CD14-positive monocyte (primary cell): ENCODE measurements at regions not wholly inside any gene's neighbourhood (a gene's known extent, or its start where the extent isn't known, plus 50 kb on each side); places are given as distances from the start of the nearest gene placed in this dataset.

Experiments
- DNase-seq, 3 donors: peaks; one replicate each; pipeline ENCODE4 v3.0.0-alpha.2; 2011 to 2022
- H2AFZ ChIP-seq: 2 replicates; pipeline ENCODE4 v1.6.0; 2012; ENCODE audit warnings: mild to moderate bottlenecking, low read depth, low read length, inconsistent platforms; ENCODE audit not compliant: insufficient read depth, poor library complexity, severe bottlenecking
- H3K27ac ChIP-seq, 2 donors: 1 replicate in 1 of 2; 2 replicates in 1 of 2; pipeline ENCODE4 v1.5.1; 2012 to 2013; ENCODE audit warnings: low read length in 2 of 2, control low read depth in 1 of 2, inconsistent platforms in 1 of 2, low read depth in 1 of 2, mild to moderate bottlenecking in 1 of 2
- H3K27me3 ChIP-seq, 2 donors: one replicate each; pipeline versions ENCODE4 v1.6.0 to v1.6.1; 2011 to 2013; ENCODE audit warnings: low read length in 2 of 2; ENCODE audit not compliant: control insufficient read depth in 2 of 2, insufficient read depth in 2 of 2
- H3K36me3 ChIP-seq, 2 donors: replicated peaks in 1 of 2; 1 replicate in 1 of 2; 2 replicates in 1 of 2; pipeline versions ENCODE4 v1.5.1 to v1.6.1; 2012 to 2013; ENCODE audit warnings: low read length in 2 of 2, control low read depth in 1 of 2, inconsistent platforms in 1 of 2, mild to moderate bottlenecking in 1 of 2; ENCODE audit not compliant: insufficient read depth in 2 of 2, control insufficient read depth in 1 of 2
- H3K4me1 ChIP-seq, 2 donors: 1 replicate in 1 of 2; 2 replicates in 1 of 2; pipeline versions ENCODE4 v1.5.1 to v1.6.1; 2012 to 2013; ENCODE audit warnings: low read length in 2 of 2, control low read depth in 1 of 2, inconsistent platforms in 1 of 2, mild to moderate bottlenecking in 1 of 2, moderate library complexity in 1 of 2; ENCODE audit not compliant: insufficient read depth in 2 of 2, control insufficient read depth in 1 of 2
- H3K4me2 ChIP-seq: replicated peaks from 2 replicates; pipeline ENCODE3; 2012; ENCODE audit warnings: low read length, moderate library complexity, mild to moderate bottlenecking; ENCODE audit not compliant: poor library complexity, severe bottlenecking; ENCODE audit errors: extremely low read depth
- H3K4me3 ChIP-seq, 3 experiments: fragments of 200-600 bp in 1 of 3; sonication (generic) in 1 of 3; replicated peaks in 1 of 3; 1 replicate in 2 of 3; 2 replicates in 1 of 3; pipeline ENCODE4 v1.5.1; 2011 to 2013; ENCODE audit warnings: low read length in 3 of 3, mild to moderate bottlenecking in 3 of 3, control low read depth in 2 of 3, low read depth in 2 of 3, inconsistent platforms in 1 of 3, moderate library complexity in 1 of 3
- H3K79me2 ChIP-seq: 2 replicates; pipeline ENCODE4 v1.6.0; 2012; ENCODE audit warnings: mild to moderate bottlenecking, control low read depth, inconsistent platforms, low read length, moderate library complexity; ENCODE audit not compliant: insufficient read depth
- H3K9ac ChIP-seq: 2 replicates; pipeline ENCODE4 v1.6.0; 2017; ENCODE audit warnings: low read length, mild to moderate bottlenecking; ENCODE audit not compliant: insufficient read depth, poor library complexity, severe bottlenecking
- H3K9me3 ChIP-seq, 2 donors: replicated peaks in 1 of 2; 1 replicate in 1 of 2; 2 replicates in 1 of 2; pipeline versions ENCODE4 v1.5.1 to v1.6.1; 2012 to 2013; ENCODE audit warnings: low read length in 2 of 2, control low read depth in 1 of 2; ENCODE audit not compliant: control insufficient read depth in 1 of 2, insufficient read depth in 1 of 2
- H4K20me1 ChIP-seq: 2 replicates; pipeline ENCODE4 v1.6.0; 2012; ENCODE audit warnings: mild to moderate bottlenecking, low read length, control low read depth, moderate library complexity; ENCODE audit not compliant: insufficient read depth
- H3K27ac Mint-ChIP-seq, 7 donors: one replicate each; pipeline ENCODE4 v1.8.0; 2020; ENCODE audit warnings: mild to moderate bottlenecking in 7 of 7, mixed read lengths in 7 of 7, moderate library complexity in 6 of 7, inconsistent platforms in 2 of 7
- H3K27me3 Mint-ChIP-seq, 3 donors: one replicate each; pipeline ENCODE4 v1.8.0; 2021 to 2022; ENCODE audit warnings: low read depth in 3 of 3, mild to moderate bottlenecking in 3 of 3, mixed read lengths in 3 of 3, moderate library complexity in 3 of 3, inconsistent platforms in 1 of 3
- H3K36me3 Mint-ChIP-seq, 2 donors: one replicate each; pipeline ENCODE4 v1.8.0; 2020; ENCODE audit warnings: mixed read lengths in 2 of 2, inconsistent platforms in 1 of 2, mild to moderate bottlenecking in 1 of 2
- H3K4me1 Mint-ChIP-seq: one replicate; pipeline ENCODE4 v1.8.0; 2020; ENCODE audit warnings: mild to moderate bottlenecking, mixed read lengths
- H3K4me3 Mint-ChIP-seq, 2 donors: one replicate each; pipeline ENCODE4 v1.8.0; 2020; ENCODE audit warnings: mild to moderate bottlenecking in 2 of 2, mixed read lengths in 2 of 2, moderate library complexity in 1 of 2
- H3K9me3 Mint-ChIP-seq, 7 donors: one replicate each; pipeline ENCODE4 v1.8.0; 2020 to 2022; ENCODE audit warnings: mixed read lengths in 7 of 7, mild to moderate bottlenecking in 6 of 7, moderate library complexity in 6 of 7, inconsistent platforms in 2 of 7
- WGBS: methylation state at CpG from one replicate; pipeline ENCODE4 v1.1.5; 2013; ENCODE audit warnings: missing lambda C conversion rate; ENCODE audit not compliant: insufficient coverage; 5-methylcytosine and 5-hydroxymethylcytosine counted together
- intact Hi-C, 2 donors: fragments of 100-400 bp; cut with micrococcal nuclease; formaldehyde crosslinking; loops; one replicate each; pipeline versions ENCODE4 v1.15.0 to v1.15.1; 2023
- TF ChIP-seq, protein P1 (sequence below): fragments of 200-600 bp; IDR thresholded peaks from one replicate; pipeline ENCODE4 v1.8.0; 2022; ENCODE audit warnings: antibody characterized with exemption, mild to moderate bottlenecking

DNA sequence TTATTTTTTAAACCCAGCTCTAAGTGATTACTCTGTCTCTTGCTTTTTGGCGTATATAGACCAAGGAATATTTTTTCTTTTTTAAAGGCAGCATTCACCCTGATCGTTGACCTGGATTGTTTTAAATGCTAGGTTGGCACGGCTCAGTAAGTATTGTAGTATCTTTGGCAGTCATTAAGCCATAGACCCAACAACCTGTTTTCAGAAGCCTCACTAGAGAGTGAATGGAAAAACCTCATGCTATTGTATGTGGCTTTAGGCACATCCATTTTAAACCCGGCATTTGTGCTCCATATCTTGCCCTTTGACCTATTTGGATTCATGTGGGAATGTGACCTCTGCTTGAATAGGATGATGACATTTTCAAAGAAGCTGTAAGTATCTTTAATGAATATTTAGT lies 183.9 kb downstream of the SNCA start:
- peaks cover 0 to 2% (median 0%) of the 10 kb centered on the region in 7 donors for H3K9me3 Mint-ChIP-seq
- H3K4me3 ChIP-seq, result no peak overlapping the region
- no peak overlapping the region for H3K27ac Mint-ChIP-seq
- H3K27me3 Mint-ChIP-seq, result peaks cover 0 to 2% (median 0%) of the 10 kb centered on the region in 3 donors
- H3K4me3 Mint-ChIP-seq, result no peak overlapping the region
- no CpG with 5 or more reads among the region's 4 CpGs for WGBS
- H2AFZ ChIP-seq, result no peak overlapping the region
- no peak overlapping the region for H3K9ac ChIP-seq
- no peaks in the 10 kb centered on the region for H3K27me3 ChIP-seq
- no peaks in the 10 kb centered on the region for H3K4me1 ChIP-seq
- H3K4me1 Mint-ChIP-seq, result no peaks in the 10 kb centered on the region
- H3K4me2 ChIP-seq, result no peak overlapping the region
- no peak overlapping the region for H3K27ac ChIP-seq
- H4K20me1 ChIP-seq, result no peaks in the 10 kb centered on the region
- TF ChIP-seq, protein P1, sequence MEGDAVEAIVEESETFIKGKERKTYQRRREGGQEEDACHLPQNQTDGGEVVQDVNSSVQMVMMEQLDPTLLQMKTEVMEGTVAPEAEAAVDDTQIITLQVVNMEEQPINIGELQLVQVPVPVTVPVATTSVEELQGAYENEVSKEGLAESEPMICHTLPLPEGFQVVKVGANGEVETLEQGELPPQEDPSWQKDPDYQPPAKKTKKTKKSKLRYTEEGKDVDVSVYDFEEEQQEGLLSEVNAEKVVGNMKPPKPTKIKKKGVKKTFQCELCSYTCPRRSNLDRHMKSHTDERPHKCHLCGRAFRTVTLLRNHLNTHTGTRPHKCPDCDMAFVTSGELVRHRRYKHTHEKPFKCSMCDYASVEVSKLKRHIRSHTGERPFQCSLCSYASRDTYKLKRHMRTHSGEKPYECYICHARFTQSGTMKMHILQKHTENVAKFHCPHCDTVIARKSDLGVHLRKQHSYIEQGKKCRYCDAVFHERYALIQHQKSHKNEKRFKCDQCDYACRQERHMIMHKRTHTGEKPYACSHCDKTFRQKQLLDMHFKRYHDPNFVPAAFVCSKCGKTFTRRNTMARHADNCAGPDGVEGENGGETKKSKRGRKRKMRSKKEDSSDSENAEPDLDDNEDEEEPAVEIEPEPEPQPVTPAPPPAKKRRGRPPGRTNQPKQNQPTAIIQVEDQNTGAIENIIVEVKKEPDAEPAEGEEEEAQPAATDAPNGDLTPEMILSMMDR, result no peak
- no peaks in the 10 kb centered on the region for H3K79me2 ChIP-seq
- no peaks in the 10 kb centered on the region for H3K9me3 ChIP-seq
- no peaks in the 10 kb centered on the region for H3K36me3 ChIP-seq
- no peaks in the 10 kb centered on the region for H3K36me3 Mint-ChIP-seq
- no peak for DNase-seq
- intact Hi-C loops, result no loop called here

DNA sequence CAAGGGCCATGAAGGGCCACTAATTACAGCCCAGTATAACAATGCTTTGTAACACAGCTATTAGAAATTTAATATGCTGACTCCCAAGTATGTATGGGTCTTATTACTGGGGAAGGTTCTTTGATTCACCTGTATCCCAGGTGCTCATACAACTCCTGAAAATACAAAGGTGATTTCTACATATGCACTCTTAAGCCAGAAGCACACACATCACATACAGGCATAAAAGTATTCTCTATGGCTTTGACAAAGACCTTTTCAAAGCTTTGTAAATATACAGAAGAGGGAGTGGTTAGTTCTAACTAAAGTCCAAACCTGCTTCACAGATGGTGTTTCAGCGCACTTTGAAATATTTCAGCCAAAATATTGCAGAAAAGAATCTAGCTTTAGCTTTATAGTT lies 191.5 kb downstream of the SNCA start:
- Mint-ChIP-seq H3K27me3 (peaks cover 0 to 2% (median 0%) of the 10 kb centered on the region in 3 donors), H3K36me3 (no peaks in the 10 kb centered on the region), H3K4me1 (peaks cover 4% of the 10 kb centered on the region), H3K9me3 (peaks cover 0 to 5% (median 2%) of the 10 kb centered on the region in 7 donors), H3K27ac (no peak overlapping the region), H3K4me3 (no peak overlapping the region)
- no peak overlapping the region for H3K27ac ChIP-seq
- WGBS, result no CpG with 5 or more reads among the region's 1 CpG
- no peaks in the 10 kb centered on the region for H4K20me1 ChIP-seq
- no peak overlapping the region for H2AFZ ChIP-seq
- H3K9me3 ChIP-seq, result no peaks in the 10 kb centered on the region
- H3K9ac ChIP-seq, result no peak overlapping the region
- no peaks in the 10 kb centered on the region for H3K79me2 ChIP-seq
- no peaks in the 10 kb centered on the region for H3K4me1 ChIP-seq
- TF ChIP-seq, protein P1, result no peak
- intact Hi-C loops, result no loop called here
- H3K4me3 ChIP-seq, result no peak overlapping the region
- no peaks in the 10 kb centered on the region for H3K36me3 ChIP-seq
- no peak overlapping the region for H3K4me2 ChIP-seq
- DNase-seq, result no peak
- no peaks in the 10 kb centered on the region for H3K27me3 ChIP-seq
